BLaER1 (cell line): ENCODE measurements at regions not wholly inside any gene's neighbourhood (a gene's known extent, or its start where the extent isn't known, plus 50 kb on each side); places are given as distances from the start of the nearest gene placed in this dataset.

ENCODE experiments used
- H3K27ac ChIP-seq: shearing (Covaris generic); formaldehyde crosslinking; 2 replicates; pipeline ENCODE4 v1.8.1; 2022
- H3K27me3 ChIP-seq: shearing (Covaris generic); formaldehyde crosslinking; 2 replicates; pipeline ENCODE4 v1.8.1; 2022
- H3K36me3 ChIP-seq: shearing (Covaris generic); formaldehyde crosslinking; 2 replicates; pipeline ENCODE4 v1.8.1; 2022
- H3K4me1 ChIP-seq: shearing (Covaris generic); formaldehyde crosslinking; 2 replicates; pipeline ENCODE4 v1.8.1; 2022
- H3K4me2 ChIP-seq: shearing (Covaris generic); formaldehyde crosslinking; 2 replicates; pipeline ENCODE4 v1.8.1; 2022
- H3K4me3 ChIP-seq: shearing (Covaris generic); formaldehyde crosslinking; 2 replicates; pipeline ENCODE4 v1.8.1; 2022
- H3K9ac ChIP-seq: shearing (Covaris generic); formaldehyde crosslinking; 2 replicates; pipeline ENCODE4 v1.8.1; 2022
- H3K9me3 ChIP-seq: shearing (Covaris generic); formaldehyde crosslinking; 2 replicates; pipeline ENCODE4 v1.8.1; 2022
- H4K20me1 ChIP-seq: shearing (Covaris generic); formaldehyde crosslinking; 2 replicates; pipeline ENCODE4 v1.8.1; 2022
- Cebpa-rat ChIP-seq: shearing (Covaris generic); IDR thresholded peaks from 2 replicates; pipeline ENCODE4 v1.8.1; 2022

DNA sequence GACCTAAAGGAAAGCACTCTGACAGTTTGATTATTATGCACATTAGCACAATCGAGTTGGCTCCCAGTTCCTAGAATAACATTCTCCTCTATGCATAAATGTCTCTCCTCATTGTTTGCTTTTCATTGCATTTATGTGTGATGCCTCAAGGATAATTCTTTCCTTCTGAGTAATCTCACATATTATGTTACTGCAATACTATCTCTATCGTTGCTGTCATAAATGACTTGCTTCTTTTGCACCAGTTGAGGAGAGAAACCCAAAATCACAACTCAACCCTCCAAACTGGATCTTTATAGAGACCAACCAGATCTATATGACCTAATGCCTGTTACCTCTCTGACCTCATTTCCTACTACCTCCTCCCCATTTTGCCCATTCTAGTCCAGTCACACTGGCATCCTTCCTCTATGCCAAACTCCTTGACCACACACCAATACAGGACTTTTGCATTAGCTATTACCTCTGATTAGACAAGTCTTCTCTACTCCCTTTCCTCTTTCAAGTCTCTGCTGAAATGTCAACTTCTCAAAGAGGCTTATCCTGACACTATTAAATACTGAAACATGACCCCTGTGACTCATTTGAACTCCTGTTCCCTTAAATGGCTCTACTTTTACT lies 1026.0 kb downstream of the TUSC7 start:
- TF ChIP-seq Cebpa-rat = no peak
- H3K27ac ChIP-seq = no peak overlapping the region

DNA sequence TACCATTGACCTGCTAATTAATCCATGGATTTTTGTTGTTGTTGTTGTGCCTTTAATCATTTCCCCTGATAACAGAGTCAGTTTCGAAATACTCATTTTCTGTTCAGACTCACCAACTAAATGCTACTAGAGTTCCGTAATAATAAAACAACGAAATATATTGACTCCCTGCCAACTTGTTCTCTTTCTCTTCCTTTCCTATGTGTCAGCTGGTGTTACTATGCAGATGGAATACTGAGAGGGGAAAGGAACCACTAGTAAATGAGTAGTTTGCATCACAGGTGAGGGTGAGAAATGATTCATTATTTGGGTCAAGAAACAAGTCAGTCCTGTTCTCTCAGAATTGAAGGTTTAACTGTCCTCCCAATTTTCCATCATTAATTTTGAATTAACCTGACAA lies 1027.3 kb downstream of the TUSC7 start:
- H4K20me1 ChIP-seq = no peaks in the 10 kb centered on the region
- H3K4me1 ChIP-seq = no peaks in the 10 kb centered on the region
- no peak overlapping the region for H3K9ac ChIP-seq
- H3K27ac ChIP-seq = no peak overlapping the region
- H3K36me3 ChIP-seq = no peaks in the 10 kb centered on the region
- H3K4me3 ChIP-seq = no peak overlapping the region
- TF ChIP-seq Cebpa-rat = no peak
- no peaks in the 10 kb centered on the region for H3K9me3 ChIP-seq
- H3K27me3 ChIP-seq = no peaks in the 10 kb centered on the region
- no peak overlapping the region for H3K4me2 ChIP-seq

More for the DNA sequence above, 1026.0 kb downstream of the TUSC7 start:
- Histone ChIP-seq H3K4me3 (no peak overlapping the region), H3K9ac (no peak overlapping the region), H4K20me1 (no peaks in the 10 kb centered on the region), H3K36me3 (no peaks in the 10 kb centered on the region), H3K9me3 (no peaks in the 10 kb centered on the region), H3K4me1 (no peaks in the 10 kb centered on the region), H3K4me2 (no peak overlapping the region), H3K27me3 (no peaks in the 10 kb centered on the region)

GRCh38 chr3:117743993-117744392 lies 1034.4 kb downstream of the TUSC7 start:
- Histone ChIP-seq H3K4me1 (no peaks in the 10 kb centered on the region), H4K20me1 (no peaks in the 10 kb centered on the region), H3K4me2 (no peak overlapping the region), H3K4me3 (no peak overlapping the region), H3K27me3 (no peaks in the 10 kb centered on the region), H3K36me3 (no peaks in the 10 kb centered on the region), H3K9ac (no peak overlapping the region), H3K9me3 (0 out of 2 replicates have a peak, but pooled peaks cover 4% of the 10 kb centered on the region), H3K27ac (no peak overlapping the region)
- TF ChIP-seq Cebpa-rat = no peak

DNA sequence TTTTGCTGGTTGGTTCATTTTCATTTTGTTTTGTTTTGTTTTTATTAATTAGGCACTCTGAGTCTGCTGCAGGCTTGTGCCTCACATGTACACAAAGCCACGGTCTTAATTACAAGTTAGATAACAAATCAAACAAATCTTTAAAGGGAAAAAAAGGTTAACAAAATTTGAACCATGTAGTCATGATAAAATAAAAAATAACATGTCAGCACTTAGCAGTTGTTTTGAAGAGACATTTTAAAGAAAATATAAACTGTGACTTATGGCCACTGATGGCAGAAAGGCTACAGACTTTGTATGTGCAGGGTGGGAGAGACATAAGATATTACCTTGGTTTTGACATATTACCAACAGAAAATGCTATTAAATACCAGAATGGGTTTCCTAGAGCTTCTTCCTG lies 1035.4 kb downstream of the TUSC7 start:
- Histone ChIP-seq H3K9me3 (0 out of 2 replicates have a peak, but pooled peaks cover 4% of the 10 kb centered on the region), H3K4me1 (no peaks in the 10 kb centered on the region), H3K27ac (no peak overlapping the region), H3K9ac (no peak overlapping the region), H3K4me3 (no peak overlapping the region), H3K4me2 (no peak overlapping the region), H4K20me1 (no peaks in the 10 kb centered on the region), H3K36me3 (no peaks in the 10 kb centered on the region), H3K27me3 (no peaks in the 10 kb centered on the region)
- no peak for TF ChIP-seq Cebpa-rat

- no peak overlapping the region for H3K4me3 ChIP-seq
- TF ChIP-seq Cebpa-rat = no peak
- no peaks in the 10 kb centered on the region for H3K4me1 ChIP-seq
- H3K27ac ChIP-seq = no peak overlapping the region
- H3K4me2 ChIP-seq = no peak overlapping the region
- no peaks in the 10 kb centered on the region for H3K27me3 ChIP-seq
- H3K9ac ChIP-seq = no peak overlapping the region
- H4K20me1 ChIP-seq = no peaks in the 10 kb centered on the region
- 0 out of 2 replicates have a peak, but pooled peaks cover 4% of the 10 kb centered on the region for H3K9me3 ChIP-seq
- H3K36me3 ChIP-seq = no peaks in the 10 kb centered on the region
These were observed 1035.9 kb downstream of the TUSC7 start for GRCh38 chr3:117745516-117745915.

GRCh38 chr3:117746066-117746465 lies 1036.5 kb downstream of the TUSC7 start:
- Histone ChIP-seq H3K9me3 (0 out of 2 replicates have a peak, but pooled peaks cover 4% of the 10 kb centered on the region), H3K4me2 (no peak overlapping the region), H3K9ac (no peak overlapping the region), H3K27ac (no peak overlapping the region), H3K27me3 (no peaks in the 10 kb centered on the region), H3K4me1 (no peaks in the 10 kb centered on the region), H3K36me3 (no peaks in the 10 kb centered on the region), H4K20me1 (no peaks in the 10 kb centered on the region), H3K4me3 (no peak overlapping the region)
- no peak for TF ChIP-seq Cebpa-rat

- no peaks in the 10 kb centered on the region for H3K36me3 ChIP-seq
- H3K4me2 ChIP-seq = no peak overlapping the region
- TF ChIP-seq Cebpa-rat = no peak
- no peak overlapping the region for H3K9ac ChIP-seq
- H4K20me1 ChIP-seq = no peaks in the 10 kb centered on the region
- H3K27me3 ChIP-seq = no peaks in the 10 kb centered on the region
- 0 out of 2 replicates have a peak, but pooled peaks cover 4% of the 10 kb centered on the region for H3K9me3 ChIP-seq
- H3K4me3 ChIP-seq = no peak overlapping the region
- H3K4me1 ChIP-seq = no peaks in the 10 kb centered on the region
- no peak overlapping the region for H3K27ac ChIP-seq
These were observed 1038.6 kb downstream of the TUSC7 start for GRCh38 chr3:117748131-117748530.

DNA sequence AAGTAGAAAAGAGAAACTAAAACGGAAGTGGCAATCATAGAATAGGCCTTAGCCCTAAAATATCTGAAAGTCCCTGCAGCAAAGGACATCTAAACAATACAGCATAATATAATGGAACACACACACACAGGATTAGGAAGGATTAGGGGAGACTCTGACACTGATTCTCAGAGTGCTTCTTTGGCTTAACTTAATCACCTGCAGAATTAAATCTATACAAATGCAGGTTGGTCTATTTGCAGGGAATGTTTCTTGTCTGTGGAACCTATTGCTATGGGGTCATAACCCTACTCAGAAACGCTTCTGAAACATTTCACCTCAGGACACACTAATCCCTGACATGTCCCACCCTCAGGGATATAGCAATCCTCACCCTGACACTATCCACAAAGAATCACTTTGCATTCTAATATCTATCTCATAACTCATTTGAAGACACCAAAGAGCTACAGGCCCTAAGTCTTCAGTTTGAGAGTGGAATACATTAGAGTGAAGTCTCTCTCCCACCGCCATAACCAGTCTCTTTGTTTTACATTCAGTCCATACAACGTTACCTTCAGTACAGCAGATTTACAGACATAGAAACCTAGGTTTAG lies 1041.2 kb downstream of the TUSC7 start:
- H4K20me1 ChIP-seq = no peaks in the 10 kb centered on the region
- 0 out of 2 replicates have a peak, but pooled peaks cover 4% of the 10 kb centered on the region for H3K9me3 ChIP-seq
- H3K4me3 ChIP-seq = no peak overlapping the region
- H3K36me3 ChIP-seq = no peaks in the 10 kb centered on the region
- H3K4me2 ChIP-seq = no peak overlapping the region
- TF ChIP-seq Cebpa-rat = no peak
- H3K4me1 ChIP-seq = no peaks in the 10 kb centered on the region
- H3K9ac ChIP-seq = no peak overlapping the region
- H3K27me3 ChIP-seq = no peaks in the 10 kb centered on the region
- no peak overlapping the region for H3K27ac ChIP-seq

DNA sequence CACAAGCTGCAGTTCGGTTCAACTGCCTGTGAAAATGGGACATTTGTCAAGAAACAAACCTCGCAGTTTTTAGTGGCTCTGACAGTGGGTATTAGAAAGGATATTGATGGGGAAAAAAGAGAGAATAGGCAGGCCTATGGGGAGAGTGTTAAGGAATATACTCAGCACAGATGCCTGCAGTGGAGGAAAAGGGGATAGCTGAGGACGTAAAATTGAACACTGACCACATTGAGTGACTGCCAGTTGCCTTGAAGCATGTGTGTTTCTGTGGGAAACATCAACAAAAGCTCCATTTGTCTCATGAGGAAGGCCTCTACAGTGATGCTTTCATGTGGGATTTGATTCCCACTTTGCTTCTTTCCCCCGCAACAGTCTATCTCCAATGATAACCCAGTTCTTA lies 1042.1 kb downstream of the TUSC7 start:
- Histone ChIP-seq H3K9ac (no peak overlapping the region), H3K4me3 (no peak overlapping the region), H3K27ac (no peak overlapping the region), H3K27me3 (no peaks in the 10 kb centered on the region), H3K4me1 (no peaks in the 10 kb centered on the region), H3K36me3 (no peaks in the 10 kb centered on the region), H4K20me1 (no peaks in the 10 kb centered on the region), H3K9me3 (0 out of 2 replicates have a peak, but pooled peaks cover 4% of the 10 kb centered on the region), H3K4me2 (no peak overlapping the region)
- no peak for TF ChIP-seq Cebpa-rat

DNA sequence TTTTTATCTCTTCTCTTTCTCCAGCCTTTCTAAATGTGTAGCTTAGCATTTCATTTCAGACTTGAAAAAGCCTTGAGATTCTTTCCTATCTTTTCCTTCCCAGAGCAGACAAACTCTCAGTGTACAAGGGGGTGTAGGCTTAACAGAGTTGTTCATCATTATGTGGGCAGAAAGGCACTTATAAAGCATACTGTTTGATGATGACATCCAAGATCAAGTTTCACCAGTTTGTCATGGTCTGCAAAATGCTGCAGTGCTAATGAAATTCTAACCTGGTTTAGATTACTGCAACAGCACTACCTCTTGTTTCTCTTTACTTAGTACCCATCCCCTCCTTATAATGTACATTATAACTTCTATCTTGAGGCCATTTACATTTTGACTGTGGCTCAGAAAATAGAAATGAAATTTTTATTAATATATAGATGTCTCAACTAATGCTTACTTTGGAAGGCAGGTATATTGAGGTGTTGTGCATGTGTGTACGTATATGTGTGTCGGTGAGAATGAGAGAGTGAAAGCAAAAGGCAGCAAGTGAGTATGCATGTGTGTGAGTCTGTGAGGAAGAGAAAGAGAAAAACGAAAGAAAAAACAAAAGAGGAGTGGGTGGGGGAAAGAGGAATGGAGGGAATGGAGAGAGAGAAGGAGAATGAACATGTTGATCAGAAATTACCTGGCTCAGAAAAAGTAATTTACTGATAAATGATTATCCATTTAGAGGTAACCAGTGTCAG lies 1043.6 kb downstream of the TUSC7 start:
- Histone ChIP-seq H3K9me3 (0 out of 2 replicates have a peak, but pooled peaks cover 4% of the 10 kb centered on the region), H3K4me1 (no peaks in the 10 kb centered on the region), H3K4me2 (no peak overlapping the region), H3K36me3 (no peaks in the 10 kb centered on the region), H3K4me3 (no peak overlapping the region), H3K9ac (no peak overlapping the region), H3K27me3 (no peaks in the 10 kb centered on the region), H4K20me1 (no peaks in the 10 kb centered on the region), H3K27ac (no peak overlapping the region)
- no peak for TF ChIP-seq Cebpa-rat
